K562 (cell line): ENCODE measurements at regions not wholly inside any gene's neighbourhood (a gene's known extent, or its start where the extent isn't known, plus 50 kb on each side); places are given as distances from the start of the nearest gene placed in this dataset.

Source experiments
- ATAC-seq: fragments of 200-7000 bp; cut with Tn5 transposase; 3 replicates; pipeline ENCODE4 v1.9.1; 2020; ENCODE audit warnings: moderate library complexity
- BruUV-seq: library from RNA; stranded (reverse); fragments of 400-500 nt; replicated peaks from 2 replicates; lab custom pipeline; 2021; lab: Mats Ljungman, UMichigan
- CTCF ChIA-PET: fragments of 300-600 bp; formaldehyde crosslinking; extraction: SDS; loops from one replicate; lab custom pipeline; 2021; ENCODE audit warnings: low intra/inter-chr PET ratio; lab: Yijun Ruan, JAX
- POLR2A ChIA-PET: fragments of 300-600, 350-650 bp; sonication (Branson Sonifier 250); formaldehyde crosslinking; extraction: SDS; loops from one replicate; lab custom pipeline; 2021; ENCODE audit warnings: antibody characterized with exemption, inconsistent platforms; lab: Yijun Ruan, JAX
- DNase-seq, 4 experiments: peaks; one replicate each; pipeline versions ENCODE4 v3.0.0 to v3.0.0-alpha.2; 2011 to 2018; ENCODE audit warnings: low spot score in 3 of 4, mixed read lengths in 3 of 4; ENCODE audit errors: extremely low read depth in 1 of 4
- FAIRE-seq: peaks from 2 replicates; lab custom pipeline; 2011; peaks lifted over from hg19 to GRCh38; lab: Jason Lieb, UNC
- H2AFZ ChIP-seq: 2 replicates; pipeline ENCODE4 v1.6.0; 2011; ENCODE audit warnings: low read depth, low read length, control low read depth, inconsistent platforms
- H3K27ac ChIP-seq: fragments of 200-600 bp; 3 replicates; pipeline ENCODE4 v1.8.0; 2011; ENCODE audit warnings: low read depth, mild to moderate bottlenecking, control low read depth, inconsistent platforms, low read length, moderate library complexity, mixed read lengths; ENCODE audit errors: extremely low read depth
- H3K27me3 ChIP-seq, 2 experiments: fragments of 300-600 bp in 1 of 2; 2 replicates in 1 of 2; 3 replicates in 1 of 2; pipeline versions ENCODE4 v1.6.0 to v1.8.0; 2011; ENCODE audit warnings: inconsistent platforms in 2 of 2, low read length in 2 of 2, mild to moderate bottlenecking in 1 of 2, mixed read lengths in 1 of 2, moderate library complexity in 1 of 2; ENCODE audit not compliant: control insufficient read depth in 2 of 2, insufficient read depth in 2 of 2
- H3K36me3 ChIP-seq: fragments of 300-600 bp; 3 replicates; pipeline ENCODE4 v1.8.0; 2011; ENCODE audit warnings: mild to moderate bottlenecking, low read length, inconsistent platforms; ENCODE audit not compliant: control insufficient read depth, insufficient read depth
- H3K4me1 ChIP-seq, 2 experiments: fragments of 200-600 bp in 1 of 2; replicated peaks in 1 of 2; 2 replicates in 1 of 2; 3 replicates in 1 of 2; pipeline versions ENCODE4 v1.5.1 to v1.8.0; 2011; ENCODE audit warnings: inconsistent platforms in 2 of 2, low read length in 2 of 2, mild to moderate bottlenecking in 1 of 2, mixed read lengths in 1 of 2, moderate library complexity in 1 of 2; ENCODE audit not compliant: control insufficient read depth in 2 of 2, insufficient read depth in 2 of 2
- H3K4me2 ChIP-seq: 2 replicates; pipeline ENCODE4 v1.6.1; 2011; ENCODE audit warnings: low read length, control low read depth, inconsistent platforms, mixed read lengths; ENCODE audit not compliant: insufficient read depth
- H3K4me3 ChIP-seq: fragments of 200-600 bp; sonication (generic), shearing (Covaris generic); 2 replicates; pipeline ENCODE4 v1.5.1; 2016; ENCODE audit warnings: control low read depth, inconsistent platforms
- H3K79me2 ChIP-seq: fragments of 200-600 bp; 3 replicates; pipeline ENCODE4 v1.8.0; 2011; ENCODE audit warnings: low read length, inconsistent platforms; ENCODE audit not compliant: control insufficient read depth, insufficient read depth
- H3K9ac ChIP-seq, 2 experiments: 2 replicates each; pipeline versions ENCODE4 v1.6.0 to v1.6.1; 2011; ENCODE audit warnings: low read depth in 2 of 2, low read length in 2 of 2, control low read depth in 1 of 2, inconsistent platforms in 1 of 2, mild to moderate bottlenecking in 1 of 2, mixed read lengths in 1 of 2; ENCODE audit not compliant: insufficient read depth in 1 of 2
- H3K9me1 ChIP-seq: one replicate; pipeline ENCODE4 v1.6.0; 2011; ENCODE audit warnings: inconsistent platforms, mild to moderate bottlenecking, low read length, moderate library complexity; ENCODE audit not compliant: control insufficient read depth, insufficient read depth
- H3K9me3 ChIP-seq: replicated peaks from 2 replicates; pipeline ENCODE4 v1.5.1; 2011; ENCODE audit warnings: low read depth, low read length, inconsistent platforms; ENCODE audit not compliant: control insufficient read depth, insufficient read depth
- H4K20me1 ChIP-seq: replicated peaks from 2 replicates; pipeline ENCODE4 v1.6.1; 2011; ENCODE audit warnings: low read length, inconsistent platforms, mixed read lengths; ENCODE audit not compliant: control insufficient read depth, insufficient read depth
- ARID2 ChIP-seq: fragments of 450-650 bp; IDR thresholded peaks from 2 replicates; pipeline ENCODE4 v1.6.1; 2017; ENCODE audit warnings: antibody characterized with exemption, mild to moderate bottlenecking
- FOXA3 ChIP-seq, 2 experiments: fragments of 450-650 bp in 1 of 2; sonication (generic) in 1 of 2; formaldehyde crosslinking; IDR thresholded peaks in 1 of 2; conservative IDR thresholded peaks in 1 of 2; 2 replicates each; pipeline versions ENCODE4 v1.4.0 to v1.8.0; 2020 to 2022; ENCODE audit warnings: mild to moderate bottlenecking in 2 of 2, missing genetic modification reagents in 1 of 2
- FOXK2 ChIP-seq, 2 experiments: fragments of 450-650 bp; IDR thresholded peaks in 1 of 2; conservative IDR thresholded peaks in 1 of 2; 2 replicates each; pipeline ENCODE4 v1.6.1; 2016; ENCODE audit warnings: low read depth in 2 of 2, mild to moderate bottlenecking in 1 of 2
- GMEB1 ChIP-seq: fragments of 250-450 bp; sonication (Bioruptor Pico); IDR thresholded peaks from 2 replicates; pipeline ENCODE4 v1.4.0; 2020; ENCODE audit warnings: mild to moderate bottlenecking
- KAT8 ChIP-seq: fragments of 450-650 bp; IDR thresholded peaks from 2 replicates; pipeline ENCODE4 v1.6.1; 2016; ENCODE audit warnings: low read depth, mild to moderate bottlenecking
- MTF1 ChIP-seq: fragments of 250-450 bp; sonication (Bioruptor Pico); IDR thresholded peaks from 2 replicates; pipeline ENCODE4 v1.9.0; 2021; ENCODE audit warnings: moderate library complexity, mild to moderate bottlenecking, inconsistent platforms, borderline replicate concordance
- RBM34 ChIP-seq: fragments of 200-400 bp; formaldehyde crosslinking; IDR thresholded peaks from 2 replicates; pipeline ENCODE4 v1.6.1; 2018; ENCODE audit warnings: low read length, borderline replicate concordance; ENCODE audit not compliant: insufficient read depth
- RBM39 ChIP-seq: fragments of 200-400 bp; formaldehyde crosslinking; optimal IDR thresholded peaks from 2 replicates; pipeline ENCODE3; 2018; ENCODE audit warnings: low read depth, low read length
- SMAD4 ChIP-seq: fragments of 250-450 bp; sonication (Bioruptor Pico); conservative IDR thresholded peaks from 2 replicates; pipeline ENCODE4 v1.8.0; 2021; ENCODE audit warnings: inconsistent platforms, mild to moderate bottlenecking, moderate library complexity
- SRSF3 ChIP-seq: fragments of 200-400 bp; formaldehyde crosslinking; IDR thresholded peaks from 2 replicates; pipeline ENCODE4 v1.6.1; 2016; ENCODE audit warnings: mild to moderate bottlenecking, low read length, moderate library complexity; ENCODE audit not compliant: insufficient read depth
- ZBED1 ChIP-seq: IDR thresholded peaks from 2 replicates; pipeline ENCODE4 v1.6.1; 2014
- ZNF263 ChIP-seq: sonication (generic); formaldehyde crosslinking; IDR thresholded peaks from 2 replicates; pipeline ENCODE4 v1.8.0; 2022; ENCODE audit warnings: mild to moderate bottlenecking, missing genetic modification reagents, borderline replicate concordance
- ZSCAN29 ChIP-seq: fragments of 450-650 bp; IDR thresholded peaks from 2 replicates; pipeline ENCODE4 v1.6.1; 2017
- WGBS: fragments of 100-300 bp; shearing (Covaris generic); methylation state at CpG from one replicate; pipeline ENCODE4 v1.1.6; 2016; ENCODE audit warnings: low coverage, mixed read lengths; ENCODE audit not compliant: insufficient coverage; ENCODE audit errors: missing lambda C conversion rate; 5-methylcytosine and 5-hydroxymethylcytosine counted together
- in situ Hi-C: fragments of 300-500 bp; cut with MboI; formaldehyde crosslinking; loops from 4 replicates; pipeline ENCODE4 v1.15.0; 2018; ENCODE audit warnings: inconsistent platforms, mixed read lengths
- intact Hi-C: fragments of 100-400 bp; cut with micrococcal nuclease; formaldehyde crosslinking; loops from 2 replicates; pipeline ENCODE4 v1.14.2; 2022
- TF ChIP-seq, protein P1 (sequence below): sonication (generic); formaldehyde crosslinking; IDR thresholded peaks from 2 replicates; pipeline ENCODE4 v1.8.0; 2023; ENCODE audit warnings: mild to moderate bottlenecking, missing genetic modification reagents
- TF ChIP-seq, protein P2 (sequence below): sonication (generic); formaldehyde crosslinking; IDR thresholded peaks from 2 replicates; pipeline ENCODE4 v1.4.0; 2020; ENCODE audit warnings: mild to moderate bottlenecking, missing genetic modification reagents
- TF ChIP-seq, protein P3 (sequence below): fragments of 450-650 bp; formaldehyde crosslinking; IDR thresholded peaks from 2 replicates; pipeline ENCODE4 v1.4.0; 2020; ENCODE audit warnings: mild to moderate bottlenecking
- TF ChIP-seq, protein P4 (sequence below): fragments of 250-450 bp; sonication (Bioruptor Pico); IDR thresholded peaks from 2 replicates; pipeline ENCODE4 v1.8.0; 2022; ENCODE audit warnings: moderate library complexity, mild to moderate bottlenecking, inconsistent platforms

DNA sequence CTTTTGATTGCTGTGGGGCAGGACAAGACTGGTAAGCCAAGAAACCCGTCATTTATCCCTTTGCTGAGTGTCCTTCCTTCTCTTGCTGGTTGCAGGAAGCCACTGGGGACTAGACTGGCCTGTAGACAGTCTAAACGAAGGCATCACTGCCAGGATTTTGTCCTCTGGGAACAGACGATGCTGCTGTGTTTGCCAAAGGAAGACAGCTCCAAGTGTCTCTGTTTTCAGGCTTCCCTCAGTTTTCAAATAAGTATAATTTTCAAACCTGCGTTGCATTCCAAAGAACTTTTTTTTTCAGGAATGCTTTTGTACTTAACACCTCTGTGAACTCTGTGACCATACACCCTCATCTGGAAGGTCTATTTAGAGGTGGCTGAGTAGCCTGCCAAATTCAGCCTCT is 269.4 kb downstream of the HLX start:
- no peaks in the 10 kb centered on the region for H3K4me1 ChIP-seq
- no peak overlapping the region for H3K9ac ChIP-seq
- intact Hi-C loops (no loop called here), in situ Hi-C loops (no loop called here)
- DNase-seq, result no peak
- POLR2A ChIA-PET, result no interaction called here
- no peak overlapping the region for H2AFZ ChIP-seq
- no peaks in the 10 kb centered on the region for H4K20me1 ChIP-seq
- H3K27me3 ChIP-seq, result no peaks in the 10 kb centered on the region
- BruUV-seq, result no TSS peak
- H3K36me3 ChIP-seq, result no peaks in the 10 kb centered on the region
- no peak overlapping the region for H3K4me2 ChIP-seq
- H3K27ac ChIP-seq, result no peak overlapping the region
- WGBS, result 0% methylated on average over 4 of the region's 4 CpGs
- no peak for FAIRE-seq
- no peaks in the 10 kb centered on the region for H3K79me2 ChIP-seq
- no peaks in the 10 kb centered on the region for H3K9me1 ChIP-seq
- no peak overlapping the region for H3K4me3 ChIP-seq
- no peaks in the 10 kb centered on the region; the same call in 1 of the 2 replicates for H3K9me3 ChIP-seq
- CTCF ChIA-PET, result no interaction called here
- ATAC-seq, result no peak
- TF ChIP-seq, protein P1, sequence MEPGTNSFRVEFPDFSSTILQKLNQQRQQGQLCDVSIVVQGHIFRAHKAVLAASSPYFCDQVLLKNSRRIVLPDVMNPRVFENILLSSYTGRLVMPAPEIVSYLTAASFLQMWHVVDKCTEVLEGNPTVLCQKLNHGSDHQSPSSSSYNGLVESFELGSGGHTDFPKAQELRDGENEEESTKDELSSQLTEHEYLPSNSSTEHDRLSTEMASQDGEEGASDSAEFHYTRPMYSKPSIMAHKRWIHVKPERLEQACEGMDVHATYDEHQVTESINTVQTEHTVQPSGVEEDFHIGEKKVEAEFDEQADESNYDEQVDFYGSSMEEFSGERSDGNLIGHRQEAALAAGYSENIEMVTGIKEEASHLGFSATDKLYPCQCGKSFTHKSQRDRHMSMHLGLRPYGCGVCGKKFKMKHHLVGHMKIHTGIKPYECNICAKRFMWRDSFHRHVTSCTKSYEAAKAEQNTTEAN, result no peak
- TF ChIP-seq, protein P2, sequence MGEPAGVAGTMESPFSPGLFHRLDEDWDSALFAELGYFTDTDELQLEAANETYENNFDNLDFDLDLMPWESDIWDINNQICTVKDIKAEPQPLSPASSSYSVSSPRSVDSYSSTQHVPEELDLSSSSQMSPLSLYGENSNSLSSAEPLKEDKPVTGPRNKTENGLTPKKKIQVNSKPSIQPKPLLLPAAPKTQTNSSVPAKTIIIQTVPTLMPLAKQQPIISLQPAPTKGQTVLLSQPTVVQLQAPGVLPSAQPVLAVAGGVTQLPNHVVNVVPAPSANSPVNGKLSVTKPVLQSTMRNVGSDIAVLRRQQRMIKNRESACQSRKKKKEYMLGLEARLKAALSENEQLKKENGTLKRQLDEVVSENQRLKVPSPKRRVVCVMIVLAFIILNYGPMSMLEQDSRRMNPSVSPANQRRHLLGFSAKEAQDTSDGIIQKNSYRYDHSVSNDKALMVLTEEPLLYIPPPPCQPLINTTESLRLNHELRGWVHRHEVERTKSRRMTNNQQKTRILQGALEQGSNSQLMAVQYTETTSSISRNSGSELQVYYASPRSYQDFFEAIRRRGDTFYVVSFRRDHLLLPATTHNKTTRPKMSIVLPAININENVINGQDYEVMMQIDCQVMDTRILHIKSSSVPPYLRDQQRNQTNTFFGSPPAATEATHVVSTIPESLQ, result no peak
- TF ChIP-seq GMEB1 (CRISPR knock-in tag), result no peak
- no peak for TF ChIP-seq KAT8
- no peak for TF ChIP-seq ZBED1
- no peak for TF ChIP-seq ARID2
- TF ChIP-seq SRSF3, result no peak
- no peak for TF ChIP-seq SMAD4 (CRISPR knock-in tag)
- no peak for TF ChIP-seq RBM34
- TF ChIP-seq FOXK2 (conservative IDR thresholded peaks at IDR 0.05 in 1 of 2, IDR thresholded peaks at IDR 0.05 in 1 of 2; ENCODE audit: low read depth in 2 of 2), result no peak
- TF ChIP-seq, protein P3, sequence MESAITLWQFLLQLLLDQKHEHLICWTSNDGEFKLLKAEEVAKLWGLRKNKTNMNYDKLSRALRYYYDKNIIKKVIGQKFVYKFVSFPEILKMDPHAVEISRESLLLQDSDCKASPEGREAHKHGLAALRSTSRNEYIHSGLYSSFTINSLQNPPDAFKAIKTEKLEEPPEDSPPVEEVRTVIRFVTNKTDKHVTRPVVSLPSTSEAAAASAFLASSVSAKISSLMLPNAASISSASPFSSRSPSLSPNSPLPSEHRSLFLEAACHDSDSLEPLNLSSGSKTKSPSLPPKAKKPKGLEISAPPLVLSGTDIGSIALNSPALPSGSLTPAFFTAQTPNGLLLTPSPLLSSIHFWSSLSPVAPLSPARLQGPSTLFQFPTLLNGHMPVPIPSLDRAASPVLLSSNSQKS, result no peak
- no peak for TF ChIP-seq ZNF263 (CRISPR knock-in tag)
- TF ChIP-seq RBM39, result no peak
- TF ChIP-seq FOXA3 (CRISPR knock-in tag; conservative IDR thresholded peaks at IDR 0.05 in 1 of 2, IDR thresholded peaks at IDR 0.05 in 1 of 2), result no peak
- TF ChIP-seq, protein P4, sequence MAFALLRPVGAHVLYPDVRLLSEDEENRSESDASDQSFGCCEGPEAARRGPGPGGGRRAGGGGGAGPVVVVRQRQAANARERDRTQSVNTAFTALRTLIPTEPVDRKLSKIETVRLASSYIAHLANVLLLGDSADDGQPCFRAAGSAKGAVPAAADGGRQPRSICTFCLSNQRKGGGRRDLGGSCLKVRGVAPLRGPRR, result no peak
- no peak for TF ChIP-seq ZSCAN29
- TF ChIP-seq MTF1 (CRISPR knock-in tag), result no peak
